Thyroid gland (tissue), 4 donors: ENCODE measurements at regions not wholly inside any gene's neighbourhood (a gene's known extent, or its start where the extent isn't known, plus 50 kb on each side); places are given as distances from the start of the nearest gene placed in this dataset.

Experiments used
- CTCF ChIP-seq, 6 experiments: fragments of 200-600 bp in 3 of 6; fragments of 450-650 bp in 3 of 6; sonication (generic) in 3 of 6; IDR thresholded peaks; one replicate each; pipeline ENCODE4 v1.5.1; 2016 to 2019; ENCODE audit warnings: antibody characterized with exemption in 6 of 6, mild to moderate bottlenecking in 2 of 6, inconsistent platforms in 1 of 6, moderate library complexity in 1 of 6
- POLR2A ChIP-seq, 2 donors: fragments of 450-650 bp; IDR thresholded peaks; one replicate each; pipeline ENCODE4 v1.6.1; 2017; ENCODE audit warnings: antibody characterized with exemption in 2 of 2, mild to moderate bottlenecking in 2 of 2, moderate library complexity in 1 of 2

- no peak for TF ChIP-seq CTCF (IDR thresholded peaks at IDR 0.05)
- TF ChIP-seq POLR2A (IDR thresholded peaks at IDR 0.05) = no peak
Observed at GRCh38 chr13:73278186-73278585, 219.4 kb downstream of the KLF5 start.
